Panc1 (cell line): ENCODE measurements at regions not wholly inside any gene's neighbourhood (a gene's known extent, or its start where the extent isn't known, plus 50 kb on each side); places are given as distances from the start of the nearest gene placed in this dataset.

ENCODE experiments used
- POLR2AphosphoS5 ChIP-seq: IDR thresholded peaks from 2 replicates; pipeline ENCODE4 v1.6.1; 2012; ENCODE audit warnings: mild to moderate bottlenecking, low read depth, low read length, moderate library complexity
- TCF7L2 ChIP-seq: IDR thresholded peaks from 2 replicates; pipeline ENCODE4 v1.6.1; 2011; ENCODE audit warnings: mild to moderate bottlenecking, low read depth, low read length, inconsistent platforms
- TF ChIP-seq, protein P1 (sequence below): fragments of 450-650 bp; IDR thresholded peaks from 2 replicates; pipeline ENCODE4 v1.5.1; 2017; ENCODE audit warnings: mild to moderate bottlenecking

DNA sequence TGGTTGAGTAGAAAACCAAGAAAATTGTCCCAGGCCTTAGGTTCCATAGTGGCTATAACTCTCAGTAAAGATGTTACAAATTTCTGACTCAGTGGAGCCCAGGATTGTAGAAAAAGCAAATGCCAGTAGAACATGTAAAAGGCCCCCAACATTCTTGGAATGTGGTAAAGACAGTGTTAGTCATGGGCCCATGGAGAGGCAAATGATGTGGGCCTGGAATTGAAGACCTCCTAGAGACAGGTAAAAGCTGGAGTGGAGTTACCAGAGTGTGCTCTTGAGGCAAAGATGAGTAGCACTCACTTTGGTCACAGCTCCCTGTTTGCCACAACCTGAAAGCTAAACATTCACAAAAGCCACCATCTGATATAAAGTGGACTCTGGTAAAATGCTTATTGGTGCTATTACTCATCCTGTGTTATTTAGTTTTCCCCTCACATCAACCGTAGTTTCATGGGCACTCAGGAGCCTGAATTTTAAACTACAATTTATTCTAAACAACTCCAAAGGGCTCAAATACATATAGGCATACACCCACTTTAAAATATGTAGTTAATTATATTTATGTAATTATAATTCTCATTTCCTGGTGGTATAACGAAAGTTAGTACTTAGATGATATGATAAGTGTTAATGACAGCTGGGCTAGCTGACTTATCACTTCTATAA, 359.6 kb upstream of the NECTIN3 start:
- TF ChIP-seq POLR2AphosphoS5: no peak
- TF ChIP-seq, protein P1, sequence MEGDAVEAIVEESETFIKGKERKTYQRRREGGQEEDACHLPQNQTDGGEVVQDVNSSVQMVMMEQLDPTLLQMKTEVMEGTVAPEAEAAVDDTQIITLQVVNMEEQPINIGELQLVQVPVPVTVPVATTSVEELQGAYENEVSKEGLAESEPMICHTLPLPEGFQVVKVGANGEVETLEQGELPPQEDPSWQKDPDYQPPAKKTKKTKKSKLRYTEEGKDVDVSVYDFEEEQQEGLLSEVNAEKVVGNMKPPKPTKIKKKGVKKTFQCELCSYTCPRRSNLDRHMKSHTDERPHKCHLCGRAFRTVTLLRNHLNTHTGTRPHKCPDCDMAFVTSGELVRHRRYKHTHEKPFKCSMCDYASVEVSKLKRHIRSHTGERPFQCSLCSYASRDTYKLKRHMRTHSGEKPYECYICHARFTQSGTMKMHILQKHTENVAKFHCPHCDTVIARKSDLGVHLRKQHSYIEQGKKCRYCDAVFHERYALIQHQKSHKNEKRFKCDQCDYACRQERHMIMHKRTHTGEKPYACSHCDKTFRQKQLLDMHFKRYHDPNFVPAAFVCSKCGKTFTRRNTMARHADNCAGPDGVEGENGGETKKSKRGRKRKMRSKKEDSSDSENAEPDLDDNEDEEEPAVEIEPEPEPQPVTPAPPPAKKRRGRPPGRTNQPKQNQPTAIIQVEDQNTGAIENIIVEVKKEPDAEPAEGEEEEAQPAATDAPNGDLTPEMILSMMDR: no peak
- no peak for TF ChIP-seq TCF7L2
